B cell (primary cell): ENCODE measurements at regions not wholly inside any gene's neighbourhood (a gene's known extent, or its start where the extent isn't known, plus 50 kb on each side); places are given as distances from the start of the nearest gene placed in this dataset.

ENCODE experiments used
- ATAC-seq: fragments of 200-7000 bp; cut with Tn5 transposase; one replicate; pipeline ENCODE4 v1.10.0; 2021; ENCODE audit warnings: low read depth, mild to moderate bottlenecking, moderate number of reproducible peaks, moderate library complexity
- CTCF ChIA-PET: fragments of 350-600 bp; sonication (Branson Sonifier 250); formaldehyde crosslinking; loops from one replicate; lab custom pipeline; 2021; ENCODE audit warnings: antibody characterized with exemption, inconsistent platforms; lab: Charles Lee
- POLR2A ChIA-PET: fragments of 350-600 bp; sonication (Branson Sonifier 250); formaldehyde crosslinking; loops from one replicate; lab custom pipeline; 2021; ENCODE audit warnings: antibody characterized with exemption; lab: Charles Lee
- DNase-seq: peaks from one replicate; pipeline ENCODE4 v3.0.0; 2013
- H2AFZ ChIP-seq: 2 replicates; pipeline ENCODE4 v1.6.1; 2012; ENCODE audit warnings: mild to moderate bottlenecking, low read depth, low read length; ENCODE audit not compliant: insufficient read depth, poor library complexity, severe bottlenecking
- H3K27ac ChIP-seq, 2 donors: 1 replicate in 1 of 2; 2 replicates in 1 of 2; pipeline ENCODE4 v1.5.1; 2012 to 2013; ENCODE audit warnings: low read length in 2 of 2, mild to moderate bottlenecking in 2 of 2, moderate library complexity in 1 of 2
- H3K27me3 ChIP-seq, 4 experiments: fragments of 200-600 bp in 1 of 4; sonication (generic) in 1 of 4; replicated peaks in 1 of 4; 1 replicate in 2 of 4; 2 replicates in 2 of 4; pipeline versions ENCODE4 v1.6.1 to v1.7.0; 2013 to 2016; ENCODE audit warnings: low read length in 3 of 4, mild to moderate bottlenecking in 2 of 4, mixed read lengths in 1 of 4, moderate library complexity in 1 of 4; ENCODE audit not compliant: insufficient read depth in 4 of 4, control insufficient read depth in 3 of 4; ENCODE audit errors: control extremely low read depth in 1 of 4
- H3K36me3 ChIP-seq, 2 experiments: replicated peaks in 1 of 2; 1 replicate in 1 of 2; 2 replicates in 1 of 2; pipeline versions ENCODE4 v1.6.1 to v1.7.1; 2013; ENCODE audit warnings: low read length in 1 of 2; ENCODE audit not compliant: insufficient read depth in 2 of 2, control insufficient read depth in 1 of 2; ENCODE audit errors: control extremely low read depth in 1 of 2, extremely low read depth in 1 of 2
- H3K4me1 ChIP-seq, 2 donors: fragments of 200-600 bp in 1 of 2; sonication (generic) in 1 of 2; 1 replicate in 1 of 2; 2 replicates in 1 of 2; pipeline versions ENCODE4 v1.5.1 to v1.6.1; 2013 to 2017; ENCODE audit warnings: low read length in 2 of 2; ENCODE audit not compliant: control insufficient read depth in 2 of 2, insufficient read depth in 2 of 2
- H3K4me2 ChIP-seq: replicated peaks from 2 replicates; pipeline ENCODE3; 2012; ENCODE audit warnings: mild to moderate bottlenecking, low read depth, low read length; ENCODE audit not compliant: poor library complexity, severe bottlenecking
- H3K4me3 ChIP-seq, 5 experiments: fragments of 200-600 bp in 1 of 5; sonication (generic) in 1 of 5; 1 replicate in 3 of 5; 2 replicates in 2 of 5; pipeline versions ENCODE4 v1.5.1 to v1.7.0; 2011 to 2016; ENCODE audit warnings: low read length in 4 of 5, mild to moderate bottlenecking in 4 of 5, low read depth in 2 of 5, control low read depth in 1 of 5, moderate library complexity in 1 of 5; ENCODE audit not compliant: insufficient read depth in 1 of 5; ENCODE audit errors: control extremely low read depth in 1 of 5, extremely low read depth in 1 of 5
- H3K79me2 ChIP-seq: fragments of 200-600 bp; sonication (generic); one replicate; pipeline ENCODE4 v1.6.0; 2016; ENCODE audit warnings: low read length; ENCODE audit not compliant: control insufficient read depth, insufficient read depth
- H3K9ac ChIP-seq: fragments of 200-600 bp; sonication (generic); 2 replicates; pipeline ENCODE4 v1.6.1; 2017; ENCODE audit warnings: mild to moderate bottlenecking, low read length, moderate library complexity
- H3K9me3 ChIP-seq, 3 donors: one replicate each; pipeline versions ENCODE4 v1.6.1 to v1.7.1; 2013; ENCODE audit warnings: low read length in 2 of 3; ENCODE audit not compliant: control insufficient read depth in 2 of 3, insufficient read depth in 1 of 3; ENCODE audit errors: control extremely low read depth in 1 of 3
- H4K20me1 ChIP-seq: 2 replicates; pipeline ENCODE4 v1.6.0; 2012; ENCODE audit warnings: mild to moderate bottlenecking, low read length; ENCODE audit not compliant: insufficient read depth, control insufficient read depth, poor library complexity, severe bottlenecking
- H3K27ac Mint-ChIP-seq: one replicate; pipeline ENCODE4 v1.8.0; 2021; ENCODE audit warnings: mixed read lengths
- H3K27me3 Mint-ChIP-seq: one replicate; pipeline ENCODE4 v1.8.0; 2021; ENCODE audit warnings: mixed read lengths
- H3K4me1 Mint-ChIP-seq: one replicate; pipeline ENCODE4 v1.8.0; 2021; ENCODE audit warnings: mixed read lengths
- H3K4me3 Mint-ChIP-seq: one replicate; pipeline ENCODE4 v1.8.0; 2021; ENCODE audit warnings: mixed read lengths
- H3K9me3 Mint-ChIP-seq: one replicate; pipeline ENCODE4 v1.8.0; 2022; ENCODE audit warnings: mixed read lengths; ENCODE audit not compliant: insufficient read depth
- EZH2 ChIP-seq: IDR thresholded peaks from 2 replicates; pipeline ENCODE4 v1.6.1; 2012; ENCODE audit warnings: borderline replicate concordance, low read depth, mild to moderate bottlenecking, moderate library complexity, low read length; ENCODE audit not compliant: insufficient read depth, poor library complexity, severe bottlenecking
- WGBS: methylation state at CpG from one replicate; pipeline ENCODE4 v1.1.5; 2013; ENCODE audit warnings: missing lambda C conversion rate; ENCODE audit not compliant: insufficient coverage; 5-methylcytosine and 5-hydroxymethylcytosine counted together
- intact Hi-C: fragments of 100-400 bp; cut with micrococcal nuclease; formaldehyde crosslinking; loops from one replicate; pipeline ENCODE4 v1.10.0; 2022
- TF ChIP-seq, protein P1 (sequence below): fragments of 200-600 bp; IDR thresholded peaks from one replicate; pipeline ENCODE4 v1.8.0; 2022; ENCODE audit warnings: antibody characterized with exemption, mild to moderate bottlenecking

DNA sequence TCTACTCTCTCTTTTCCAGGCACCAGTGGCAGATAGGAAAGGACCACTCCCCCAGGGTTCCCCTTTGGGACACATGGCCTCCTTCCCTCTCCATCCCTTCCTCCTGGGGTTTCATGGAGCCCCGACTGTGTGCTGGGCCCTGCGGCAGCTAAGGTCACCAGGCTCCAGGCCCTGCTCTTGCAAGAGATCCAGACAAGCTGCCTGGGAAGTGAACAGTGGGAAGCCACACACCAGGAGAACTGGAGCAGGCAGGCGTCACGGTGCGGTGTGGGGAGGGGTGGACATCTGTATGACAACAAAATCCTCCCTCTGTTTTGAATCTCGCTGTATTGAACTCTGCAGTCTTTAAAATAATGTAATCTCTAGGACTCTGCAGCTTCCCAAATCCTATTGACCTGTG is 330.1 kb downstream of the UQCRFS1 start:
- H3K27ac ChIP-seq: no peak overlapping the region
- no peak for ATAC-seq

DNA sequence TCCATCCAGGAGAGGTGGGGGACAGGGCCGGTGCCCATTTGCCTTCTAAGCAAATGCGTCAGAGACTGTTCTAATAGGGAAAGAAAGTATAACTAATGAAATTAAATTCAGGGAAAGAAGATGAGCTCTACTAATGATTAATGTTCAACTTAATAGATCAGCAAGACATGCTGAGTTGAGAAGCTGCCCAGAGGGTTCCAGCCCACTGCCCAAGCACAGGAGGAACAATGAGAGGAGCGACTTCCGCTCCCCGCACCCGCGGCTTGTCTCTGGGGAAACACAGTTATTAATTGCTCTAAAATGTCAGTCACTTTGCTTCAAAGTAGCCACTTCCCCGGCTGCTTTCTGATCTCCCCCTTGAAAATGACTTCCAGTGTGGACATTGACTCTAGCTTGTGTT is 331.3 kb downstream of the UQCRFS1 start:
- Histone ChIP-seq H3K27ac (no peak overlapping the region), H2AFZ (no peak overlapping the region), H4K20me1 (no peaks in the 10 kb centered on the region), H3K4me3 (no peak overlapping the region), H3K27me3 (no peaks in the 10 kb centered on the region), H3K79me2 (no peaks in the 10 kb centered on the region), H3K9me3 (peaks cover 0 to 21% (median 0%) of the 10 kb centered on the region in 3 donors), H3K36me3 (no peaks in the 10 kb centered on the region), H3K4me2 (no peak overlapping the region), H3K4me1 (no peaks in the 10 kb centered on the region), H3K9ac (no peak overlapping the region)
- no peaks in the 10 kb centered on the region for H3K27me3 Mint-ChIP-seq
- H3K9me3 Mint-ChIP-seq: no peaks in the 10 kb centered on the region
- no peak overlapping the region for H3K27ac Mint-ChIP-seq
- H3K4me1 Mint-ChIP-seq: peaks cover 3% of the 10 kb centered on the region
- POLR2A ChIA-PET: no interaction called here
- TF ChIP-seq EZH2: no peak
- CTCF ChIA-PET: no interaction called here
- intact Hi-C loops: no loop called here
- WGBS: 28% methylated on average over 6 of the region's 8 CpGs
- ATAC-seq (no peak), DNase-seq (no peak)
- no peak overlapping the region for H3K4me3 Mint-ChIP-seq

More for the DNA sequence above, 330.1 kb downstream of the UQCRFS1 start:
- H4K20me1 ChIP-seq: no peaks in the 10 kb centered on the region
- intact Hi-C loops: no loop called here
- POLR2A ChIA-PET: no interaction called here
- no peaks in the 10 kb centered on the region for H3K27me3 ChIP-seq
- DNase-seq: no peak
- no peaks in the 10 kb centered on the region for H3K9me3 Mint-ChIP-seq
- TF ChIP-seq, protein P1, sequence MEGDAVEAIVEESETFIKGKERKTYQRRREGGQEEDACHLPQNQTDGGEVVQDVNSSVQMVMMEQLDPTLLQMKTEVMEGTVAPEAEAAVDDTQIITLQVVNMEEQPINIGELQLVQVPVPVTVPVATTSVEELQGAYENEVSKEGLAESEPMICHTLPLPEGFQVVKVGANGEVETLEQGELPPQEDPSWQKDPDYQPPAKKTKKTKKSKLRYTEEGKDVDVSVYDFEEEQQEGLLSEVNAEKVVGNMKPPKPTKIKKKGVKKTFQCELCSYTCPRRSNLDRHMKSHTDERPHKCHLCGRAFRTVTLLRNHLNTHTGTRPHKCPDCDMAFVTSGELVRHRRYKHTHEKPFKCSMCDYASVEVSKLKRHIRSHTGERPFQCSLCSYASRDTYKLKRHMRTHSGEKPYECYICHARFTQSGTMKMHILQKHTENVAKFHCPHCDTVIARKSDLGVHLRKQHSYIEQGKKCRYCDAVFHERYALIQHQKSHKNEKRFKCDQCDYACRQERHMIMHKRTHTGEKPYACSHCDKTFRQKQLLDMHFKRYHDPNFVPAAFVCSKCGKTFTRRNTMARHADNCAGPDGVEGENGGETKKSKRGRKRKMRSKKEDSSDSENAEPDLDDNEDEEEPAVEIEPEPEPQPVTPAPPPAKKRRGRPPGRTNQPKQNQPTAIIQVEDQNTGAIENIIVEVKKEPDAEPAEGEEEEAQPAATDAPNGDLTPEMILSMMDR: no peak
- no peak for TF ChIP-seq EZH2
- H3K4me1 ChIP-seq: no peaks in the 10 kb centered on the region
- H3K79me2 ChIP-seq: no peaks in the 10 kb centered on the region
- H3K4me3 ChIP-seq: no peak overlapping the region
- no peak overlapping the region for H3K4me3 Mint-ChIP-seq
- no peaks in the 10 kb centered on the region for H3K27me3 Mint-ChIP-seq
- peaks cover 3% of the 10 kb centered on the region for H3K4me1 Mint-ChIP-seq
- 100% methylated on average over 2 of the region's 6 CpGs for WGBS
- CTCF ChIA-PET: no interaction called here
- H3K36me3 ChIP-seq: no peaks in the 10 kb centered on the region
- H3K9me3 ChIP-seq: peaks cover 0 to 21% (median 0%) of the 10 kb centered on the region in 3 donors
- H3K9ac ChIP-seq: no peak overlapping the region
- no peak overlapping the region for H2AFZ ChIP-seq
- H3K4me2 ChIP-seq: no peak overlapping the region
- H3K27ac Mint-ChIP-seq: no peak overlapping the region
